ENCODE measurements at regions not wholly inside any gene's neighbourhood (a gene's known extent, or its start where the extent isn't known, plus 50 kb on each side); places are given as distances from the start of the nearest gene placed in this dataset.

DNA sequence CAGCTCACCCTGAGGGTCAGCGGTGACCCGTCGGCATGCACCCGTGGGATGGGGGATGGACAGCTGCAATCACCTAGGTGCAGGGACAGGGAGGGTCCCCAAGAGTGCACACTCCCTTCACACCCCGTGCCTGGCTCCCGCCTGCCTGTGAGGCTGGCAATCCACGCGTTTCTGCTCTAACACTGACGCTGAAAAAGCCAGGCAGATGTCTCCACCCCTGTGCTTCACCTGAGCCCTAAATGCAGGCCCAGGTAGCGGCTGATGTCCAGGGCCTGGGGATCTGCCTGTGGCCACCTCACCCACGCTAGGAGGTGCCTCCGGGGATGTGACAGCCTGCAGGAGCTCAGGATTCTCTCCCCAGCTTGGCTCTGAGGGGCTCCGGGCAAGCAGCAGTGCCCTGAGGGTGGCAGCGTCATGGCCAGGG lies 212.0 kb upstream of the SALL3 start:
- DNase-seq, result no peak

- no peak for DNase-seq
Measured at GRCh38 chr18:78768221-78768620, 211.4 kb upstream of the SALL3 start.

- DNase-seq, result no peak
Measured at GRCh38 chr18:78768656-78769501, 210.7 kb upstream of the SALL3 start.

DNA sequence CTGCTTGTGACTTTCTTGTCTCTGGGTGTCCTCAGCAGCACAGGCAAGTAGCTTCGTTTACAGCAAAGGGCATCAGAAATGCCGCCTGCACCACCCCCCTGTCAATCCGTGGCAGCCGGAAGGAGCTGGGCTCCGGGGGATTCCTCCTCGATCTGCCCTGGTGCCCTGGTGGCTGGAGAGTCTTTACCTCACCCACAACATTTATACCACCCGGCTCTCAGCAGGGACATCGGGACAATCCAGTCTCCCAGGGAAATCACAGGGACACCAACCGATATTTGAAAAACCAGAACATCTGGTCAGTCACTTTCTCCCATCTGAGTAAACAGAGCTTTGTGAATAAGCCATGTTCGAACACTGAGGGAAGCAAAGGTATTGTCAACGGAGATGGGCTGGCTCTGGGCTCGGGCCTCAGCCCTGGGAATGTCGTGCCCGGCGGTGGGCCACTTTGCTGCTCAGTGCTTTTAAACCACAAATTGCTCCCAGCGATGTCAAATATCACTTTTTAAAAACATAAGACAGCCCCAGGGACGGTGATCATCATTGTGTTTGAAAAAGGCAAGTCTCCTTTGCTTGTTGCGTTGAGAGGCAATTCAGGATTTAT lies 210.0 kb upstream of the SALL3 start:
- no peak for DNase-seq

DNA sequence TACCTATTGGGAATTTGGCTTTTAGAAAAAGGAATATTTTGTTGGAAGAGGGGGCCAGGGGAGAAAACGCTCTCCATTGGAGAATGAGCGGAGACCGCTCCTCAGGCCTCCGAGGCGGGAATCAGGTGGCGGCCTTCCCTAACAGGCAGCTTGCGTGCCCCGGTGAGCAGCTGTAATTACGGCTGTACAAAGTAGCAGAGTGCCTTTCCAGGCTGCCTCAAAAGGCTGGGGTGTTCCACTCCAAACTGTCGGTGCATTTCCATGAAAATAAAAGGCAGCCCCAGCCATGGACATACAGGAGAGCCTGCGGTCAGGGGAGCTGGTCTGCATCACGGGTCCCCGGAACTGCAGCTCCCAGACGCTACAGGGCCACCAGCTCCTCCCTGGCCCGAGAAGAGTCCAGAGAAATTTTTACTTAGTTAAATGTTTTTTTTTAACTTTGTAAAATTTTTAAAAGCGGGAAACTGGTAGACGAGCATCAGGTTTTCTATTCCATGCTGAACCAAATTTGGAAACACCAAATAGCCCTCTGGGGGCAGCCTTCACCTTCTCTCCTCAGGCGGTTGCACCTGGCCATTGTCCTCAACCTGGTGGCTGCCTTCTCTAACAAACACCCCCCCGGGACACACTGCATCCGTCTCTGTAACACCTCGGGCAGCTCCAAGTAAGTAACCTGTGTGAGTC lies 209.3 kb upstream of the SALL3 start:
- no peak for DNase-seq

GRCh38 chr18:78770823-78771139 lies 208.8 kb upstream of the SALL3 start:
- DNase-seq, result no peak

- DNase-seq, result no peak
Measured at GRCh38 chr18:78771496-78772359, 207.9 kb upstream of the SALL3 start.

DNA sequence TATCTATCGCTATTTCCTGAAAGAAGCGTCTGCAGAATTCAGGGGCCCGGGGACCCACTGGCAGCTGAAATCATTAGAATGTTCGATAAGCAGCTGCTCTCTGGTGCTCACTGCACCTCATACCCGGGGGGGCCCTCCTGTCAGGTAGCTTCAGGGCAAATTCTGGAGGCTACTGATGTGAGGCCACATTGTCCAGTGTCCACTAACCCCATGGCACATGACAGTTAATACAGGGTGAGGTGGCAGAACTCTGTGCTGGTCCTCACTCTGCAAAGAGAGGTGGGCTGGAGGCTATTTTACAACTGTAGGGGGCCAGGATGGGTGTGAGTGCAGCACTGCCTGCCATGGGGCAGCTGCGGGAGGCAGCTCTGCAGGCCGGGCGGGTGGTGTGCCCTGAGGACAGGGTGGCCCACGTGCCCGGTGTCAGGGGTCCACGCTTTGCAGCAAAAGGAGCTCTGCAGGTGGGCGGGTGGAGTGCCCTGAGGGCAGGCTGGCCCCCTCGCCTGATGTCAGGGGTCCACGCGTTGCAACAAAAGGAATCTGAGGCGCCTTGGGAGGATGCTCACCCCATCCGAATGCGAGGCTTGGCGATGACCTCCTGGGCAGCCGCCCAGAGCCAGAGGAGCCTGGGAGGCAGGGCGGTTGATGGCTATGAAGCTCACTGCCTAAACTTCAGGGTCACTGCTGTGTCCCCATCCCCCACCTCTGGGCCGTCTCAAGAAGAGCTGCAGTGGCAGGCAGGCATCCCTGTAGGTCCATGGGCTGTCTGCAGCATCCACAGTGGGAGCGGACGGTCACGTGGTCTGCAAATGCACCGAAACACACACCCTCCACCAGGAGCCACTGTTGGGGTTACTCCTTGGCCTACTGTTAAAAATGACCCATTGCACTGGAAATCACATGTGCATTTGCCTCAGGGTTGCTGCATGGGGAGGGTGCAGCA lies 207.0 kb upstream of the SALL3 start:
- no peak for DNase-seq

GRCh38 chr18:78773303-78773755 lies 206.3 kb upstream of the SALL3 start:
- no peak for DNase-seq

GRCh38 chr18:78773819-78774218 lies 205.8 kb upstream of the SALL3 start:
- DNase-seq, result no peak

GRCh38 chr18:78774741-78775141 lies 204.9 kb upstream of the SALL3 start:
- DNase-seq, result no peak

- DNase-seq, result no peak
Measured at GRCh38 chr18:78776151-78776550, 203.5 kb upstream of the SALL3 start.

DNA sequence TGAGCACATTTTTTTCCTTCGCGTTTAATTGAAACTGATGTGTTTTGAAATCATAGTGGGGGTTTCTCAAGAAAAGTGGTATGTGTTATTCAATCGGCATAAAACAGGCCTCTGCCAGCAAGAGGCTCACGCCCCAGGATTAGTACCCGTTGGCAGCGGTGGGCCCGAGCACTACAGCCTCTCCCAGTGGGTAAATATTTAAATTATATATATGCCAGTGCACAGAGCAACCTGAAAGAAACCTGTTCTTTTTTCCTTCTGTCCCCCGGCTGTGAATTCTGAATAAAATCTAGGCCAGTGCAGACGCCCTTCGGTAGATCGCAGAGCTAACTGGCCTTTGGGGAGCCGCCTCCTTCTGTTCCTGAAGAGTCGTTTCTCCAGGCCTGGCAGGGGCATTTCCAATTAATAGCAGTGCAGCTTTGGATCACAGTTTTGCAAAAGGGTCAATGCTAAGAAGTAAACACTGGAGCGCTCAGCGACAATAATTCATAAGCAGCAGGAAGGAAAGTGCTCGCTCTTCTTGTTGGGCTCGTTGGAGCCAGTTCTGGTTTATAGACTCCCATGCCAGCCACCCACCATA lies 202.8 kb upstream of the SALL3 start:
- DNase-seq, result no peak

DNA sequence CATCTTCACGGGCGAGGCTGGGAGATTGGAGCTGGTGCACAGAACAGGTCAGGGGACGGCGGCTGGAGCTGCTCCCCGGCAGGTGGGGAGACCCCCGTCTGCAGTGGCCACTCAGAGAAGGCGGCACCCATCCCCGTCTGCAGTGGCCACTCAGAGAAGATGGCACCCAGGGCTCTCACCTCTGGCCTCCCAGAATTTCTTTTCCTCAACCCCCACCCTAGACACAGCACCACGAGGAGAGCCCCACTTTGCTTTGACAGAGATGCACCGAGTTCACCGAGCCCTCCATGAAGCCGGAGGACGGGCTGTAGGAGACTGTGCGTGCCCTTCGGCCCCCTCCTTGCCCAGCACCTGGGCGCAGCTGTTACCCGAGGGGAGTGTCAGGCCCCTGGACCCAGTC lies 201.6 kb upstream of the SALL3 start:
- DNase-seq, result no peak

DNA sequence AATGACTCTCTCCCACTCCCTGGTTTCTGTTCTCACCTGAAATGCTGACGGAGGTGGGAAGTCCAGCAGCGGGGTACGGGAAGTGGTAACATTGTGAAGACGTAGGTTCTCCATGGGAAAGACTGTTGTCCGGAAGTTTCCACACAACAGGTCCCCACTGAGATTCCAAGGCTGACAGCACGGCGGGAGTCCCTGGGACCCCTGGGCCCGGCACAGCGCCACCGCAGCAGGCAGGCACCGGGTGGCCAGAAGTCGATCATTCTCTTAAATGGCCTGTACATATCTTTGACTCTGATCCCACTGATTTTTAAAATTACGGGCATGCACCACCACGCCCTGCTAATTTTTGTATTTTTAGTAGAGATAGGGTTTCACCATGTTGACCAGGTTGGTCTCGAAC lies 201.0 kb upstream of the SALL3 start:
- DNase-seq, result no peak

- DNase-seq, result no peak
Measured at GRCh38 chr18:78779996-78780718, 199.5 kb upstream of the SALL3 start.

GRCh38 chr18:78780719-78781600 lies 198.7 kb upstream of the SALL3 start:
- no peak for DNase-seq

- no peak for DNase-seq
Measured at GRCh38 chr18:78781601-78781960, 198.0 kb upstream of the SALL3 start.

DNA sequence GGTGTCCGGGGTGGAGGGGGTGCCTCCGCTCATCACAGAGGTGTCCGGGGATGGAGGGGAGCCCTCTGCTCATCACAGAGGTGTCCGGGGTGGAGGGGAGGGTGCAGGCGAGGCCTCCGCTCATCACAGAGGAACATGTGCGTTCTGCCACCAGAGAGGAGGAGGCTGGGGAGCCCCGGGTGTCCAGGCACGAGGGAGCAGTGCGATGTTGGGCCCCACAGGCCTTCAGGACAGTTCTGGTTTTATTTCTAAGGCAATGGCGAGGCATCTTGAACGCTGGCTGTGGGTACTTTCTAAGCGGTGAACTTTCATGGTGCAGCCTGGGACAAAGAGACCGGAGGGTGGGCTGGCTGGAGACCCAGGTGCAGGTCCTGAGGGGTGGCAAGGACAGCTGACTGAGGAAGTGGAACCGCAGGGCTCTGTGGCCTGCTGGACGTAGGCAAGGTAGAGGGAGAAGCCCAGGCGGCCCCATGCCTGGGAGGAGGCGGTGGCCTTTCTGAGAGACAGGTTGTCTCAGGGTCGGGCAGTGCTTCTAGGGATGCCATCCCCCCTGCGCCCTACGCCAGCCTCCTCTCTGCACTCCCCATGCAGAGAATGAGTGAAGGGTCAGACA lies 196.6 kb upstream of the SALL3 start:
- no peak for DNase-seq

Data from NCI-H524 (cell line).